HepG2 (cell line): ENCODE measurements at regions not wholly inside any gene's neighbourhood (a gene's known extent, or its start where the extent isn't known, plus 50 kb on each side); places are given as distances from the start of the nearest gene placed in this dataset.

ENCODE experiments used
- ATAC-seq: fragments of 200-7000 bp; cut with Tn5 transposase; 3 replicates; pipeline ENCODE4 v1.9.1; 2020; ENCODE audit warnings: mild to moderate bottlenecking, moderate library complexity
- BruUV-seq: library from RNA; stranded (reverse); fragments of 400-500 nt; replicated peaks from 2 replicates; lab custom pipeline; 2021; lab: Mats Ljungman, UMichigan
- CTCF ChIA-PET: fragments of 300-600 bp; formaldehyde crosslinking; extraction: SDS; loops from one replicate; lab custom pipeline; 2021; ENCODE audit warnings: low total read pairs, inconsistent platforms, low intra/inter-chr PET ratio; lab: Yijun Ruan, JAX
- POLR2A ChIA-PET: fragments of 350-600 bp; sonication (Branson Sonifier 250); formaldehyde crosslinking; loops from one replicate; lab custom pipeline; 2020; ENCODE audit warnings: antibody characterized with exemption, inconsistent platforms; lab: Yijun Ruan, JAX
- DNase-seq: peaks from one replicate; pipeline ENCODE4 v3.0.0-alpha.2; 2015; ENCODE audit warnings: low spot score
- FAIRE-seq: peaks from 3 replicates; lab custom pipeline; 2011; peaks lifted over from hg19 to GRCh38; lab: Jason Lieb, UNC
- H2AFZ ChIP-seq: one replicate; pipeline ENCODE4 v1.6.1; 2011; ENCODE audit warnings: low read length, inconsistent platforms
- H3K27ac ChIP-seq: fragments of 300-600 bp; 3 replicates; pipeline ENCODE4 v1.8.0; 2011; ENCODE audit warnings: mixed run types, mild to moderate bottlenecking, mixed read lengths, low read length, inconsistent platforms; ENCODE audit not compliant: insufficient read depth; ENCODE audit errors: extremely low read length
- H3K27me3 ChIP-seq, 2 experiments: fragments of 200-600 bp in 1 of 2; 2 replicates in 1 of 2; 3 replicates in 1 of 2; pipeline versions ENCODE4 v1.6.0 to v1.8.0; 2011; ENCODE audit warnings: low read length in 2 of 2, mild to moderate bottlenecking in 2 of 2, moderate library complexity in 2 of 2, inconsistent platforms in 1 of 2; ENCODE audit not compliant: insufficient read depth in 2 of 2, control insufficient read depth in 1 of 2
- H3K36me3 ChIP-seq, 2 experiments: fragments of 200-600 bp in 1 of 2; replicated peaks in 1 of 2; 2 replicates in 1 of 2; 3 replicates in 1 of 2; pipeline versions ENCODE4 v1.5.1 to v1.8.0; 2011; ENCODE audit warnings: low read length in 2 of 2, inconsistent platforms in 1 of 2; ENCODE audit not compliant: insufficient read depth in 2 of 2, control insufficient read depth in 1 of 2
- H3K4me1 ChIP-seq: 2 replicates; pipeline ENCODE4 v1.5.1; 2012; ENCODE audit warnings: low read length, inconsistent platforms; ENCODE audit not compliant: insufficient read depth
- H3K4me2 ChIP-seq: 2 replicates; pipeline ENCODE4 v1.6.0; 2011; ENCODE audit warnings: low read depth, low read length, inconsistent platforms
- H3K4me3 ChIP-seq, 3 experiments: fragments of 200-600 bp in 1 of 3; sonication (generic), shearing (Covaris generic) in 1 of 3; replicated peaks in 1 of 3; 2 replicates each; pipeline ENCODE4 v1.5.1; 2011 to 2016; ENCODE audit warnings: low read length in 3 of 3, inconsistent platforms in 2 of 3, low read depth in 2 of 3, mild to moderate bottlenecking in 2 of 3, control low read depth in 1 of 3, mixed read lengths in 1 of 3; ENCODE audit not compliant: insufficient read depth in 1 of 3
- H3K79me2 ChIP-seq: one replicate; pipeline ENCODE4 v1.6.1; 2011; ENCODE audit warnings: low read length, inconsistent platforms; ENCODE audit not compliant: insufficient read depth
- H3K9ac ChIP-seq: 2 replicates; pipeline ENCODE4 v1.6.0; 2011; ENCODE audit warnings: mild to moderate bottlenecking, low read depth, low read length, inconsistent platforms; ENCODE audit not compliant: insufficient read depth
- H3K9me3 ChIP-seq: 2 replicates; pipeline ENCODE4 v1.5.1; 2012; ENCODE audit warnings: mild to moderate bottlenecking, low read length
- H4K20me1 ChIP-seq: 2 replicates; pipeline ENCODE4 v1.6.0; 2011; ENCODE audit warnings: inconsistent platforms, mild to moderate bottlenecking, low read length, moderate library complexity; ENCODE audit not compliant: insufficient read depth
- BRCA1 ChIP-seq: sonication (generic); formaldehyde crosslinking; IDR thresholded peaks from 2 replicates; pipeline ENCODE4 v1.4.0; 2020; ENCODE audit warnings: missing genetic modification reagents
- CREB1 ChIP-seq, 2 experiments: fragments of 450-650 bp in 1 of 2; IDR thresholded peaks; 2 replicates each; pipeline ENCODE4 v1.6.1; 2016 to 2017; ENCODE audit warnings: control low read depth in 1 of 2, mild to moderate bottlenecking in 1 of 2, missing compliant biosample characterization in 1 of 2, missing genetic modification characterization in 1 of 2
- FOSL2 ChIP-seq: sonication (generic); formaldehyde crosslinking; IDR thresholded peaks from 2 replicates; pipeline ENCODE4 v1.4.0; 2020; ENCODE audit warnings: missing genetic modification reagents
- KDM5A ChIP-seq: fragments of 200-600 bp; sonication (generic); IDR thresholded peaks from 2 replicates; pipeline ENCODE4 v1.7.0; 2018; ENCODE audit warnings: antibody characterized with exemption, mild to moderate bottlenecking, low read length, borderline replicate concordance
- KLF11 ChIP-seq: IDR thresholded peaks from 2 replicates; pipeline ENCODE4 v1.6.1; 2016; ENCODE audit warnings: missing compliant biosample characterization
- NFRKB ChIP-seq: fragments of 450-650 bp; IDR thresholded peaks from 2 replicates; pipeline ENCODE4 v1.6.1; 2017
- PCBP1 ChIP-seq: fragments of 200-400 bp; formaldehyde crosslinking; IDR thresholded peaks from 2 replicates; pipeline ENCODE4 v1.6.1; 2017; ENCODE audit warnings: mild to moderate bottlenecking, low read depth, low read length, borderline replicate concordance
- STAT5B ChIP-seq: sonication (generic); formaldehyde crosslinking; IDR thresholded peaks from 2 replicates; pipeline ENCODE4 v1.4.0; 2020; ENCODE audit warnings: missing genetic modification reagents
- ZNF274 ChIP-seq: sonication (generic); formaldehyde crosslinking; IDR thresholded peaks from 2 replicates; pipeline ENCODE4 v1.5.1; 2020; ENCODE audit warnings: mild to moderate bottlenecking, missing genetic modification reagents
- ZNF30 ChIP-seq: sonication (generic); formaldehyde crosslinking; IDR thresholded peaks from 2 replicates; pipeline ENCODE4 v1.5.0; 2020; ENCODE audit warnings: mild to moderate bottlenecking, missing genetic modification reagents
- ZNF614 ChIP-seq: IDR thresholded peaks from 2 replicates; pipeline ENCODE4 v1.6.1; 2018; ENCODE audit warnings: missing biosample characterization, missing genetic modification reagents, inconsistent platforms, borderline replicate concordance
- WGBS: methylation state at CpG from one replicate; pipeline ENCODE4 v1.1.6; 2017; ENCODE audit warnings: low lambda C conversion rate; 5-methylcytosine and 5-hydroxymethylcytosine counted together
- in situ Hi-C: cut with HindIII; loops from 2 replicates; pipeline ENCODE4 v1.10.0; 2017; ENCODE audit warnings: low pct_unique_long_range_greater_than_20kb; ENCODE audit not compliant: extremely low pct_ligation_motif_present
- intact Hi-C: fragments of 100-400 bp; cut with micrococcal nuclease; formaldehyde crosslinking; loops from one replicate; pipeline ENCODE4 v1.10.0; 2022; ENCODE audit not compliant: unreplicated experiment
- TF ChIP-seq, protein P1 (sequence below): IDR thresholded peaks from 2 replicates; pipeline ENCODE4 v1.6.1; 2012; ENCODE audit warnings: low read length, improper control_type of control experiment

DNA sequence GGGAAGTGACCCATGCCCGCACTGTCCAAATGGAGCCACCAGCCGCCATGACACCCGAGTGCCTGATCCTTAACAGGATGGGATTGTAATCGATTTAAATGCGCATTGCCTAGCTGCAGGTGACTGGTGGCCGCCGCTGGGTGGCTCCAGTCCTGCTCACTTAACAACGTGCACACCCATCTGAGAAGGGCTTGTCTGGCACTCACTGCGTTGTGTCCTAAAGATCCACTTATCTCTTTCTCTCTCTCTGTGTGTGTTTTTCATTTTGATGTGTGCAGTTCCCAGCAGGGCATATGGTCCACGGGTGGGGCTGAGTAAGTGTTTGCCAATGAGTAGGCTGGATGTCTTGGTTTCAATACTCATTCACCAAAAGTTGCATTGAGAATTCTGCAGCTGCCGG, 80.6 kb downstream of the IRF8 start (continued):
- TF ChIP-seq STAT5B (CRISPR knock-in tag) (no peak), NFRKB (no peak), ZNF274 (no peak), BRCA1 (no peak), ZNF30 (CRISPR knock-in tag) (no peak), KDM5A (no peak), PCBP1 (no peak)

DNA sequence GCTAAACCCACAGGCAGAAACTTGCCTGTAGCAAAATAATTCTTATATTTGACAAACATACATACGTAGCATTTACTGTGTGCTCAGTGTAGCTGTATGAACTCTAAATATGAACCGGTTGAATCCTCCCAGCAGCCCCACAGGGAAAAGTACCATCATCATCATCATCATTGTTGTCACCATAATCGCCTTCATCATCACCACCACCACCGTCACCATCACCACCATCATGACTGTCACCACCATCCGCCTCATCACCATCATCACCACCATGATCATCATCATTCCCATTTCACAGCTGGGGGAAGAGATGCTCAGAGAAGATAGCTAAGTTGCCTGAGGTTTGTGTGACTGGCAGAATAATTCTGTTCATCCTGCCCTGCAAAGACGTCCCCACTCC, 81.7 kb downstream of the IRF8 start:
- Histone ChIP-seq H3K27ac (no peak overlapping the region), H3K9me3 (no peaks in the 10 kb centered on the region), H4K20me1 (no peaks in the 10 kb centered on the region), H3K4me2 (no peak overlapping the region), H3K27me3 (peaks cover 0 to 9% of the 10 kb centered on the region in 2 experiments; a peak in 4 of 5 replicates), H3K9ac (no peak overlapping the region), H2AFZ (no peak overlapping the region), H3K79me2 (no peaks in the 10 kb centered on the region), H3K4me3 (no peak overlapping the region), H3K4me1 (peaks cover 6% of the 10 kb centered on the region), H3K36me3 (no peaks in the 10 kb centered on the region)
- no peak for DNase-seq
- BruUV-seq = no TSS peak
- ChIA-PET CTCF (no interaction called here), POLR2A (no interaction called here)
- TF ChIP-seq KLF11 = no peak
- no peak for TF ChIP-seq ZNF614
- TF ChIP-seq, protein P1, sequence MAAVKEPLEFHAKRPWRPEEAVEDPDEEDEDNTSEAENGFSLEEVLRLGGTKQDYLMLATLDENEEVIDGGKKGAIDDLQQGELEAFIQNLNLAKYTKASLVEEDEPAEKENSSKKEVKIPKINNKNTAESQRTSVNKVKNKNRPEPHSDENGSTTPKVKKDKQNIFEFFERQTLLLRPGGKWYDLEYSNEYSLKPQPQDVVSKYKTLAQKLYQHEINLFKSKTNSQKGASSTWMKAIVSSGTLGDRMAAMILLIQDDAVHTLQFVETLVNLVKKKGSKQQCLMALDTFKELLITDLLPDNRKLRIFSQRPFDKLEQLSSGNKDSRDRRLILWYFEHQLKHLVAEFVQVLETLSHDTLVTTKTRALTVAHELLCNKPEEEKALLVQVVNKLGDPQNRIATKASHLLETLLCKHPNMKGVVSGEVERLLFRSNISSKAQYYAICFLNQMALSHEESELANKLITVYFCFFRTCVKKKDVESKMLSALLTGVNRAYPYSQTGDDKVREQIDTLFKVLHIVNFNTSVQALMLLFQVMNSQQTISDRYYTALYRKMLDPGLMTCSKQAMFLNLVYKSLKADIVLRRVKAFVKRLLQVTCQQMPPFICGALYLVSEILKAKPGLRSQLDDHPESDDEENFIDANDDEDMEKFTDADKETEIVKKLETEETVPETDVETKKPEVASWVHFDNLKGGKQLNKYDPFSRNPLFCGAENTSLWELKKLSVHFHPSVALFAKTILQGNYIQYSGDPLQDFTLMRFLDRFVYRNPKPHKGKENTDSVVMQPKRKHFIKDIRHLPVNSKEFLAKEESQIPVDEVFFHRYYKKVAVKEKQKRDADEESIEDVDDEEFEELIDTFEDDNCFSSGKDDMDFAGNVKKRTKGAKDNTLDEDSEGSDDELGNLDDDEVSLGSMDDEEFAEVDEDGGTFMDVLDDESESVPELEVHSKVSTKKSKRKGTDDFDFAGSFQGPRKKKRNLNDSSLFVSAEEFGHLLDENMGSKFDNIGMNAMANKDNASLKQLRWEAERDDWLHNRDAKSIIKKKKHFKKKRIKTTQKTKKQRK = no peak
- no peak for TF ChIP-seq FOSL2
- TF ChIP-seq CREB1 (IDR thresholded peaks at IDR 0.05) = peak; percentile 91
- TF ChIP-seq CREB1 (CRISPR knock-in tag; IDR thresholded peaks at IDR 0.05) = no peak
- 71% methylated on average over 6 of the region's 6 CpGs for WGBS
- intact Hi-C loops (no loop called here), in situ Hi-C loops (no loop called here)
- ATAC-seq = no peak
- no peak for FAIRE-seq
